GM10248 (cell line): ENCODE measurements at regions not wholly inside any gene's neighbourhood (a gene's known extent, or its start where the extent isn't known, plus 50 kb on each side); places are given as distances from the start of the nearest gene placed in this dataset.

ENCODE experiments used
- CTCF ChIA-PET: fragments of 300-600 bp; sonication (Branson Sonifier 250); formaldehyde crosslinking; extraction: SDS; loops from one replicate; lab custom pipeline; 2021; ENCODE audit warnings: antibody characterized with exemption; lab: Yijun Ruan, JAX
- POLR2A ChIA-PET: fragments of 350-650 bp; sonication (Branson Sonifier 250); formaldehyde crosslinking; extraction: SDS; loops from one replicate; lab custom pipeline; 2020; ENCODE audit warnings: antibody characterized with exemption; lab: Yijun Ruan, JAX
- DNase-seq: peaks from one replicate; pipeline ENCODE4 v3.0.0; 2012; ENCODE audit errors: extremely low spot score
- TF ChIP-seq, protein P1 (sequence below): IDR thresholded peaks from 2 replicates; pipeline ENCODE4 v1.5.1; 2012; ENCODE audit warnings: mild to moderate bottlenecking, low read depth; ENCODE audit errors: extremely low read depth, missing control alignments, control extremely low read depth

DNA sequence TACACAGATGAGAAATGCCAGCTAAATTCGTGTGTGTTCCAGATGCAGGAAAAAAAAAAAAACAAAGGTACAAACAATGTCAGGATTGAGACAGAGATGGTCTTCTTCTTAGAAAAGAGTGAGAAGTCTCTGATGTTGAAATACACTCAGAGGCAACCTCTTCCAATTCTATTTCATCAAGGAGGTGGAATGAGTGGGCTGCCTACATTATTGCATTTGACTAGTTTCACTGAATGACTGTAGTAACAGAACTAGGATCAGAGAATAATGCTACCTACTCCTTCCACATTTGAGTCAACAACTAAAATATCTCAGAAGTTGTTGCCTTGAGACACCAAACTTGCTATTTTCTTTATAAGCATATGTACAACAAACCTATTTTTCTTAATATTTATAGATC is 1332.2 kb upstream of the FLRT2 start:
- POLR2A ChIA-PET = no interaction called here
- DNase-seq = no peak
- TF ChIP-seq, protein P1, sequence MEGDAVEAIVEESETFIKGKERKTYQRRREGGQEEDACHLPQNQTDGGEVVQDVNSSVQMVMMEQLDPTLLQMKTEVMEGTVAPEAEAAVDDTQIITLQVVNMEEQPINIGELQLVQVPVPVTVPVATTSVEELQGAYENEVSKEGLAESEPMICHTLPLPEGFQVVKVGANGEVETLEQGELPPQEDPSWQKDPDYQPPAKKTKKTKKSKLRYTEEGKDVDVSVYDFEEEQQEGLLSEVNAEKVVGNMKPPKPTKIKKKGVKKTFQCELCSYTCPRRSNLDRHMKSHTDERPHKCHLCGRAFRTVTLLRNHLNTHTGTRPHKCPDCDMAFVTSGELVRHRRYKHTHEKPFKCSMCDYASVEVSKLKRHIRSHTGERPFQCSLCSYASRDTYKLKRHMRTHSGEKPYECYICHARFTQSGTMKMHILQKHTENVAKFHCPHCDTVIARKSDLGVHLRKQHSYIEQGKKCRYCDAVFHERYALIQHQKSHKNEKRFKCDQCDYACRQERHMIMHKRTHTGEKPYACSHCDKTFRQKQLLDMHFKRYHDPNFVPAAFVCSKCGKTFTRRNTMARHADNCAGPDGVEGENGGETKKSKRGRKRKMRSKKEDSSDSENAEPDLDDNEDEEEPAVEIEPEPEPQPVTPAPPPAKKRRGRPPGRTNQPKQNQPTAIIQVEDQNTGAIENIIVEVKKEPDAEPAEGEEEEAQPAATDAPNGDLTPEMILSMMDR = no peak
- CTCF ChIA-PET = no interaction called here

DNA sequence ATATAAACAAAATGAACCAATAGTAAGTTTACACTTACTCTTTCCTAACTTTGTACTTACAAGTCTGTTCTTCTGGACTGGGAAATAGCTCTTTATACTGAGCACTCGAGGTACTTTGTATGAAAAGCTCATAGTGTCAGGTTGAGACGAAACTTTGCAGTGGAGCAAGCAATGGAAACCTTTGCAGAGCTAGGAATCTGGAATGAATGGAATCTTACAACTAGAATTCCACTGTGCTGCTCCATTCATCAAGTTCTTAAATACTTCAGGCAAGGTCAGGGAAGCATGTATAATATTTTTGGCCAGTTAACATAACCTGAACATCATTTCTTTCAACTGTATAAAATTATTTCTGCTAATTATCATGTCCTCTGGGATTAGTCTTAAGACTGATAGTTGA is 1327.5 kb upstream of the FLRT2 start:
- TF ChIP-seq, protein P1 = no peak
- no peak for DNase-seq
- ChIA-PET CTCF (no interaction called here), POLR2A (no interaction called here)

DNA sequence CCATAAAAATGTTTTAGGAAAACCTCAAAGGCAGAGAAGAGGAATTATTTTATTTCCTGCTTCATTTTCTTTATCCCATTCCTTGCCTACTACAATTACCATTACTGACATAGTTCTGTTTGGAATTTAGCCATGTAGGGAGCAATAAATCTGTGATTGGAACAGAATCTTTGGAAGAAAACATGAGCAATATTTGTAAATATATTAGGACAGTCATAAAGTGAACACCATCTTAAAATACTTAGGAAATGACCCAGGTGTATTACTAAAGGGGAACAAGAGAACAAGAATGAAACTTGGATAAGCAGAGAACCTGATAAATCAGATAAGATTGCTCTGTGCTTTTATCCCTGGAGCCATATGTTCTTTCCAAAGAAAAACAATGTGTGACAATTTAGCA is 1326.0 kb upstream of the FLRT2 start:
- no peak for DNase-seq
- TF ChIP-seq, protein P1 = no peak
- CTCF ChIA-PET = no interaction called here
- POLR2A ChIA-PET = no interaction called here

DNA sequence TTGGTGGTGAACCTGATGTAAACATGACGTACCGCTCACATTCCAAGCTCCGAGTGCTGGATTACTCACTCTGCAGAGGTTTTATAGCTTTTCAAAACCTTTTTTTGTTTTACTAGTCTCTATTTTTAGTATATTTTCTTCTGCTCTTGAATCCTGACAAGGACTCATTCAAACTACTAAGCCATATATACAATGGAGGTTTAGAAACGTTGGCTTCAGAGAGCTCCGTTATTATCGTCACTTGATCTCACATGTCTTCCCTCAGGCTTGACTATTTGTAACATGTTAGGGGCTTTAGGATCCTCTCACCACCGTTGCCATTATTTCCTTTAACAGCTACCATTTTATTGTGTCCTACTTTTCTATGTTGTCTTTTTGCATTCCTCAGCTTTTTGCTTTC is 1321.5 kb upstream of the FLRT2 start:
- ChIA-PET CTCF (interaction anchor here (1.0 to 1.3 kb wide), 2 partner anchors 9 to 13 kb away, joined by 3 read pairs; no protein-coding TSS in a partner anchor), POLR2A (no interaction called here)
- no peak for DNase-seq
- TF ChIP-seq, protein P1 = no peak

DNA sequence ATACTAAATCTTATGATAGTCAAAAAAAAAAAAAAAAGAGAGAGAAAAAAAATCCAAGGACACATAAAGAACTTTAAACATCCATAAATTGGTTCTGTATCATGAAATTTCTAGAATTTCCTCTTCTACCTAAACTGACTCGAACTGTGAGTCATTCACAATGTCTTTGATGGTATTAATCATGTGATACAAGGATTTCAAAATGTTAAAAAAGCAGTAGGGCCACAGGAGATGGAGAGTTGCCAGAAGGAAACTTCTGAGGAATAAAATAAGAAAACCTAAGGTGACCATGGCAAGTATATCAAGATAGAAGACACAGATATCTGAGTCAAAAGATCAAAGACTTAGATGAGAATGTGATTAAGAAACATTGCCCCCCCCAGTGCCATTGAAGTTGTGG is 1320.9 kb upstream of the FLRT2 start:
- no peak for DNase-seq
- ChIA-PET CTCF (interaction anchor here (1.3 kb wide), 1 partner anchor 13 kb away, joined by 3 read pairs; no protein-coding TSS in a partner anchor), POLR2A (no interaction called here)
- TF ChIP-seq, protein P1 = no peak

DNA sequence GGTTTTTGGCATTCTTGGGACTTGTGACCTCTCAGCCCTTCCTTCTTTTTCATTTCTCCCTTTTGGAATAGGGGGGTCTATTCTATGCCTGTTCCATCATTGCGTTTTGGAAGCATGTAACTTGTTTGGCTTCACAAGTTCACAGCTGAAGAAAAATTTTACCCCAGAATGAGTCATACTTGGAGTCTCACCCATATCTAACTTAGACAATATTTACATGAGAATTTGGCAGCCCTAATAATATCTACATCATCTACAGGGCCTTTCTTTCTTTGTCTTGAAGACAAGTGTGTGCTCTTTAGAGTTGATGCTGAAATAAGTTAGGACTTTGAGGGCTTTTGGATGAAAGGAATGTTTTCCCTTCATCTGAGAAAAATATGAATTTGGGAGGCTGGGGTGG is 1312.9 kb upstream of the FLRT2 start:
- CTCF ChIA-PET = interaction anchor here (1.0 kb wide), 1 partner anchor 9 kb away, joined by 3 read pairs; no protein-coding TSS in a partner anchor
- no peak for DNase-seq
- TF ChIP-seq, protein P1 = no peak
- POLR2A ChIA-PET = no interaction called here

DNA sequence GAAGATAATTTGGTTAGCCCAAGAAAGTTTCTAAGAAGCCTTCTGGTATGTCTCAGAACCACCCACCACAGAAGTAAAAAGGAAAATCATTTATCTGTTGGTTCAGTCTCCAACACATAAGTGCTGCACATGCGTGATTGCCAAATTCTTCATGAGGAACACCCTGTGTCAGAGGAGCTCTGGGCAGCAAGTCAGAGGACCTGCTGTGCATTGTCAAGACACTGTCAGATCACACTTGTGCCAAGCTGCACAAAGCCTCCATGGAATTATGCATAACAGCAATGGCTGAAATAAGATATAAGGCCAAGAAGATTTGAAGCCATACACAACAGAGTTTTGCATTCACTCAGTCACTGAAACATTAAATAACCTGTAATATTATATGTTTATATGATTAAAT is 1304.7 kb upstream of the FLRT2 start:
- TF ChIP-seq, protein P1 = no peak
- POLR2A ChIA-PET = no interaction called here
- CTCF ChIA-PET = no interaction called here
- DNase-seq = no peak
